Right hindlimb (tissue), 1 donor: ENCODE measurements at regions not wholly inside any gene's neighbourhood (a gene's known extent, or its start where the extent isn't known, plus 50 kb on each side); places are given as distances from the start of the nearest gene placed in this dataset.
"Not testable (repeated sequence)": the region's sequence is repeated elsewhere in the genome, so short reads cannot be mapped to it uniquely, and the experiment has no call there.

Experiments used
- DNase-seq: peaks from one replicate; pipeline ENCODE4 v3.0.0-alpha.2; 2018

DNA sequence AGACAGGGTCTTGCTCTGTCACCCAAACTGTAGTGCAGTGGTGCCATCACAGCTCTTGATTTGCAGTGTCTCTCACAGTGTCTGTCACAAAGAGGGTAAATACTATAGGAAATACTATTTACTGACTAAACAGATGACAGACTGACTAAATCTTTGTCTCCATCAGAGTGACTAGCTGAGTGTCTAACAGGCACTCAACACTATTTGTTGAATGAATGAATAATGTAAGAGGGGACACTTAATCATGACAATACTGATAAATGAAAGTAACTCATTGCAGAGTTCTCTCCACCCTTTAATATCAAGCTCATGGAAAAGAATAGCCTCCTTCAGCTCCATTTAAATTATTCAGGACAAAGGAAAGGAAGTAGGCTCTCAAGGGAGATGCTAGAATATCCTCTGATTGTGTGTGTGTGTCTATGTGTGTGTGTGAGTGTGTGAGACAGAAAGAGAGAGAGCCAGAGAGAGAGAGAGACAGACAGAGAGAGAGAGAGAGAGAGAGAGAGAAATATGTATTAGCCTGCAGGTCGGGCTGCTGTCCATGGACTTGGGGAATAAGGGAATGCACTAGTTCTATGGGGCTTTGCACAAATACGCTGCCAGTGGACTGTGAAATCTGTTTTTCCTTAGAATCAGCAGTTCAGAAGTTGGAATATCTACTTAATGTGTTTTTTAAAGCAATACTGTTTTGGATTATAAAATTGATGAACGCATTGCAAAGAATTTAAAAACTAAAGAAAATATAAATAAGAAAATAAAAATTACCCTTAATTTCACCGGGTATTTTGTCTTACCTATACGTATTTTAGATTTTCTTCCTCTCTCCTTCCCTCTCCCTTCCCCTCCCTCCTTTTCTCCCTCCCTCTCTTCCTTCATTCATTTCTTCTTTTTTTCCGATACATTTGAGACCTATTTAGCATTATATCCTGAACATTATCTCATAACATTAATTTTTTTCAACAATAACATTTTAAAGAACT, 132.9 kb upstream of the LRIG1 start:
- DNase-seq: no peak

DNA sequence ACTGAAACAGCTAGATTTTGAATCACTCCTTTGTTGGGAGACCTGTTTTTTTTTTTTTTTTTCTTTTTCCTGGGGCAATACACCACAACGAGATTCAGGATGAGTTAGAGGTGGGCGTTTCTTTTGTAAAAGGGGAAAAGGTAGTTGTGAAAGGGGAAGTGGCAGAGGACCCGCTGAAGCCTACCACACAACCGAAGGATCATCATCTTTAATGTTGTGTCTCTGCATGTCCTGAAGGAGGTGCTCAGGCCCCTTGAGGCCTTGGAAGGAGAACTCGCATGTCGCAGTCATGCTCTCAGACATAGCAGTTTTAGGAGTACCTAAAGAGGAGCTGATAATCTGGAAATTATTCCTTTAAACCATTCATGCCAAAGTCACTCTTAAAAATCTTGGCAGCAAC, 137.9 kb upstream of the LRIG1 start:
- DNase-seq: no peak

DNA sequence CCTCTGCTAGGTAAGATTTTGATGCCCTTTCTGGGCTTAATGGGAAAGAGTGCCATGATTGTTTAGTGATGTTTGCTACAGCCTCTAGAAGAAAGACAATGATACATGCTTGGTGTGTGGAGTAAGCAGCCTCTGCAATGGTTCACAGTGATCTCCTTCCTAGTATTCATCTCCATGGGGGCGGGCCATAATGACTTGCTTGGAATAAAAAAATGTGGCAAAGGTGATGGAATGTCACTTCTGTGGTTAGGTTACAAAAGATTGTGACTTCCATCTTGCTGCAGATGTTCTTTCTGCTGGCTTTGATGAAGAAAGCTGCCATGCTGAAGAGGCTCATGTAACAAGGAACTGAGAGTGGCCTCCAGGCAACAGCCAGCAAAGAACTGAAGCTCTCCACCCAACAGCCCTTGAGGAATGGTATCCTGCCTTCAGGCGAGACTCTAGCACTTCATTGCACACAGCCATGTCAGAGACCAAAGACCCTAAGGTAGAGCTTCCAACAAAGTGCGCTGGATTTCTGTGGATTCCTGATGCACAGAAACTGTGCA, 139.1 kb upstream of the LRIG1 start:
- DNase-seq: no peak

DNA sequence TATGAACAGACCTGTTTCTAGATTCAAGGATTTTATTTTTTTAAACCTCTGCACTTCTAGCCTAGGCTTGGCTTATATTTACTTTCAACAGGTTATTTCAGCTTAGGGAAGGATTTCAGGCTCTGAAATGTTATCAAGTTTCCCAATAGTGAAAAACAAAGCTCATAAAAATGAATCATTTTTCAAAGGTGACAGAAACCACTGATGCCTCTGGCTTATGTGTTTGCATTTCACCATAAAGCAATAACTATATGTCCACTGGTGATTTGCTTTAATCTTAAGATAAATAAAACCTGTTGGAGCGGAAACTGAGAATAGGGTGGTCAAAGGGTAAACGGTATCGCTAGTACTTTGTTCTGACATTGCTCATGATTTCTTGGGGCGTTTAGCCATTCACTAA, 141.2 kb upstream of the LRIG1 start:
- DNase-seq: no peak

DNA sequence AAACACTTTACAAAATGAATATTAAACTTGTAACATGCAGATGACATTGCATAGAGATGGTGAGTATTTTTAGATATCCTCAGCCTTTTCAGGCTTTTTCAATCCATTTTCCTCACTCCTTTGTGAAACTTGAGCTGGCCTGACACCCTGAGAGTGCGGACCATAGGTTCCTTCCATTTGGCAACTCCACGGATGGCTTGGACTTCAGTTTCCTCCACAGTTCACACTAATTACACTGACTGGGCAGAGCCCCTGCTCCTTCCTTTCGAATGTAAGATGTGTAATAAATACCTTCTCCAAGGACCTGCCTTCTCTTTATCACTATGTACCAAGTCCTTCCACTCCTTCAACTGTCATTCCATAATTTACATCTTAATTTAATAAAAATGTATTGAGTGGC, 141.7 kb upstream of the LRIG1 start:
- no peak for DNase-seq

DNA sequence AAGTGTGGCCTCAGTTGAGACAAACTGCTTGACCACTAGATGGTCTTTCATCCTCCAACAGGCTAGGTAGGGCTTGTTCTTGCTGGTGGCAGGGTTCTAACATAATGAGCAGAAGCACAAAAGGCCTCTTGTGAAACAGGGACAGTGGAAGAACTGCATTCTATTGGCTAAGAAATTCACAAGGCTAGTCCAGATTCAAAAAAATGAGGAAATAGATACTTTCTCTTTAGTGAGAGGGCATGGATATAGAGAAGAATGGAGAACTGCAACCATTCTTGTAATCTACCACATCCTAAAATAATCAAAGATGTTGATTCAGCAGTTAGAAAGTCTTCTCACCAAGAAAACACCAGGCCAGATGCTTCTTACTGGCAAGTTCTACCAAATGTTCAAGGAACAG, 143.7 kb upstream of the LRIG1 start:
- no peak for DNase-seq

DNA sequence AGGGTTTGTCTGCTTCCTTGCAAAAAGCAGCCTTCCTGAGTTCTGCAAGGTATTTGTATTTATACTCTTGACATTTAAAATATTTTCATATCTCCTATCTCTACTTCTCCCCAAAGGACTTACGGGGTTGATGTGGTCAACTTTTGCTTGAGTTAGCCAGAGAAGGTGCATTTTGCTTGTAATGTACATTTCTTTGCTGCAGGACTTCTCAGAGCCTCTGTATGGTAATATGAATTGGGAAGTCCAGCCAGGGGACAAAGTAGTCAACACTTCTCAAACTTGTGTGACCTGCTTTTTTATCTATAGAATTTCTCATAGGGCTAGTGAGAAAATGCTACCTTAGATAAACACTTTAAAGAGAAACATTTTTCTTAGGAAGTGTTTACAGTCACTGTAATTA, 148.2 kb upstream of the LRIG1 start:
- DNase-seq: no peak

DNA sequence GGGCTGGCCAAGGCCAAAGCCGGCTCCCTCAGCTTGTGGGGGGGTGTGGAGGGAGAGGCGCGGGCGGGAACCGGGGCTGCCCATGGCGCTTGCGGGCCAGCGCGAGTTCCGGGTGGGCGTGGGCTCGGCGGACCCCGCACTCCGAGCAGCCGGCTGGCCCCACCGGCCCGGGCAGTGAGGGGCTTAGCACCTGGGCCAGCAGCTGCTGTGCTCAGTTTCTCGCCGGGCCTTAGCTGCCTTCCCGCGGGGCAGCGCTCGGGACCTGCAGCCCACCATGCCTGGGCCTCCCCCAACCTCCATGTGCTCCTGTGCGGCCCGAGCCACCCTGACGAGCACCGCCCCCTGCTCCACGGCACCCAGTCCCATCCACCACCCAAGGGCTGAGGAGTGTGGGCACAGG, 150.7 kb upstream of the LRIG1 start:
- not testable (repeated sequence) for DNase-seq

DNA sequence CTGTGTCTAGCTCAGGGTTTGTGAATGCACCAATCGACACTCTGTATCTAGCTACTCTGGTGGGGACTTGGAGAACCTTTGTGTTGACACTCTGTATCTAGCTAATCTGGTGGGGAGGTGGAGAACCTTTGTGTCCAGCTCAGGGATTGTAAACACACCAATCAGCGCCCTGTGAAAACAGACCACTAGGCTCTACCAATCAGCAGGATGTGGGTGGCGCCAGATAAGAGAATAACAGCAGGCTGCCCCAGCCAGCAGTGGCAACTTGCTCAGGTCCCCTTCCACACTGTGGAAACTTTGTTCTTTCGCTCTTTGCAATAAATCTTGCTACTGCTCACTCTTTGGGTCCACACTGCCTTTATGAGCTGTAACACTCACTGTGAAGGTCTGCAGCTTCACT, 151.3 kb upstream of the LRIG1 start:
- DNase-seq: not testable (repeated sequence)

DNA sequence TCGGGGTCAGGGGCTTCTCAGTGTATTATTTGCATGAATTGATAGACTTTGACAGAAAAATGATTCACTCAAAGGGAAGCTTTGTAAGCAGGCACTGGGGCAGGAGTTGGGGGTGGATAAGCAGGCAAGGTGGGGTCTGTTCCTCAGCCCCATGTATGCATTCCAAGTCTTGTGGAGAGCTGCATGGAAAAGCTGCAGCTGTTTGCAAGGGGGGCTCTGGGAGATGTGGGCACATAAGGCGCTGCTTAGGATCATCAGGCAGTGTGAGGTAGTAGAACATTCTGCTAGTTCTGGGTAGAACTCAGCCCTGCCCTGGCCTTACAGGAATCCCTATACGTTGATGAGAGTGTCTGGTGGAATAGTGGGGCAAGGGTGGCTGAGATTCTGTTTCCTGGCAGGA, 154.2 kb upstream of the LRIG1 start:
- peak; percentile 32 for DNase-seq

DNA sequence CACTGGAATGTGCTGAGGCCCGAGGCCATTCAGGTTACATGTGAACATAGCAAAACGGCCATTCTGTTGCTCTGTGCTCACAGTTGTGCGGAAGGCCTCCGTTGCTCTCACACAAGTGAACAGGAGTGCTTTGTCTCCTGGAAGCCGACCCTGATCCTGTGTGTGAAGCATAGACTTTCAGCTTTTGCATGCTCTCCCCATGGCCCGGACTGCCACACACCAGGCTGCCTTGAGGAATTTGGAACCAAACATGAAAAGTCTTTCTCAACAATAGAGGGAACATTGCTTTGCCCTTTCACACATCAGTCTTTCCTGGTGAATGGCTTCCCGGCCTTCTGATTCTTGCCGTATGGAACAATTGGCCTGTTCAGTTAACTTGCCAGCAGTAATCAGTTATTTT, 154.8 kb upstream of the LRIG1 start:
- DNase-seq: no peak

DNA sequence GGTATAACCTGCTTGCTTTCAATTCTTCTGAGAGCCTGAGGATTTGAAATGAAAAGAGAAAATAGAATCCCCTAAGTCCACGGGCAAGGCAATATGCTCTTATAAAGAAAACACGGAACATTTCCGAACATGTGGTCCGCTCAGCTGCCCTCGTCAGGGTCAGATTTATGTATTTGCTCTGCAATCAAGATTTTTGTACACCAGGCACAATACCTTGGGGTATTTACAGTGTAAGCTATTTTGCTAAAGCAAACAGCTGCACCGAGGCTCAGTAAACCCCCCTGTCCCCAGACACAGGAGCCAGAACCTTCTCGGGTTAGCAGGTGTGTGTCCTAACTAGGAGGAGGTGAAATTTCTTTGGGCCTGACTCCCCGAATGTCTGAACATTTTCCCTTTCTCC, 155.8 kb upstream of the LRIG1 start:
- peak; percentile 40 for DNase-seq

DNA sequence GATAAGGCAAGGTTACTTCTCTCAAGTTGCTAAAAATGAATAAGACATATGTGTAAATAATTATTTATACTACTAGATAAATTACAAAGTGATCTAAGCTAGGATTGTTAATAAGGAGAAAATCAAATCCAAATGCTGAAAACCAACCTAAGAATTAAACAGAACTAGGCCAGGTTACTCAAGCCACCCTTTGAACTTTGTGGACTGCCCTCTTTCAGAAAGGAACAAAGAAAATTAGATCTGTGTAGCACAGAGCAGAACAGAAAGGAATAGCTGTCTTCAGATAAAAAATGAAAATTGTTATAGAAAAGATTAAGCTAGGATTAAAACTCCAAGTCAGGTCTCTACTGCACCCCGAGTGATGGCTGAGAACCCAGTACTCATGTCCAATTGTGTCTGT, 158.2 kb upstream of the LRIG1 start:
- no peak for DNase-seq

DNA sequence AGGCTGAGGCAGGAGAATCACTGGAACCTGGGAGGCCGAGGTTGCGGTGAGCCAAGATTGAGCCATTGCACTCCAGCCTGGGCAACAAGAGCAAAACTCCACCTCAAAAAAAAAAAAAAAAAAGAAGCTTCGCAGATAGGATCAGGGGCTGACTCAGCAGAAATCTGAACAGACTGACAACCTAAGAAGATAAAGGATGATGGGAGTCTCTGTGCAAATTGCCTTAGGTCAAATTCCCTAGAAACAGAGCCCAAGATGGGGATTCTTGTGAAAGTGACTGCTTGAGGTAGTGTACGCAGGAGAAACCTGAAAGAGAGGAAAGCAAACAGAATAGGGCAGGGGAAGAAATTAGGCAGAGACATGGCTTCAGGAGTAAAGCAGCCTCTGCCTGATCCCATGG, 160.8 kb upstream of the LRIG1 start:
- no peak for DNase-seq

DNA sequence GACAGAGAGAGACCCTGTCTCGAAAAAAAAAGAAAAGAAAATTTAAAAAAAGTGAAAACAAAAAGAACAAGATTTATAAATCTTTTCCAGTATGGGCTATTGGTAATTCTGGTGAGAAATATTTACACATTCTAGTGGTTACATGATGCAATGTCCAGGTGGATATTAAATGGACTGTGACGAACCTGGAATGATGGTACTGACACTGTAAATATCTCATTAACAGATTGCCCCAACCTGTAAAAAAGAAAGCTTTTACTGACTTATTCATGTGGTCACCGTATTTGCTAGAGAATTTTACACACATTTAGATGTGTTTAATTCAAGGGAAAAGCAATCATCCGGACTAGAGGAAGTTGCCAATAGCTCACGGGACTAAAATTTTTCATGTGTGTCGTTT, 162.1 kb upstream of the LRIG1 start:
- no peak for DNase-seq

DNA sequence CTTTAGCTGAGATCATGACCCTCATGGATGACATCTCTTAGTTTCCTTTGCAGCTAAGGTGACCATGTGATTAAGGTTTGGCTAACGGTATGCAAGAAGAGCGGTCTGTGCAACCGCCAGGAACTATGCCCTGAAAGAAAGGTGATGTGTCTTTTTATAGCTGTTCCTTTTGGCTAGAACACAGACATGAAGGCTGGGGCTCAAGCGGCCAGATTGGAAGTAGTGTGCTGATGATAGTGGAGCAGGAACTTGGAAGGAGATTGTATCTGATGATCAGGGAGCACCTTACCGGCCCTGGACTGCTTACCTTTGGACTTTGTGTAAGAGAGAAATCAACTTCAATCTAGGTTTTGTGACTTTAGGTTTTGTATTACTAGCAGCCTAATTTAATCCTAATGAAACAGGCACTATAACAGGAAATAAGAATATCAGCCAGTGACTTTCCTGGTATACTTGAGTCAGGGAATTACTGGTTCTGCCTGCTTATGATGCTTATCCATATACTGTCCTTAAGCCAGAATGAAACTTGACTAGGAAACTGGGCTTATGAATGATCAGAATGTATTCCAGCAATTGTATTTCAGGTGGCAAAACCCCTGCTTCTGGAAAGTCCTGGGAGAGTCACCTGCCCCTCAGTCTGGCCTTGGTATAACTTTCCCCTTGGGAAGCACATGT, 164.3 kb upstream of the LRIG1 start:
- DNase-seq: no peak

DNA sequence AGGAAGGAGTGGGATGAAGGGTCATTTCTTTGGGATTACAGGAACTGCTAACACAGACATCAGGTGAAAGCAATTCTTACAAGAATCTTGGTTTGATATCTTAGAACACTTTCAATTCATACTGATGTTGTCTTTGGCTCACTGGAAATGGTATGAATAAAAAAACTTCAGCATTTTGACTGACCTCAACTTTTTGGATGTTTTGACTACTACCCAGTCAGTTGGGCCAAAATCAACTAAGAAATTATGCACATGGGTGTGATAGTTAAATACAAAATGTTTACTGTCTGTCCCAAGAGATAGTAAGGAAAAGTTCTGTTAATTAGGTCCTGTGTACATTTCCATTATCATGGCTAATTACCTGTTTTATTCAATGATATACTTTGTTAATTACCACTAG, 165.5 kb upstream of the LRIG1 start:
- no peak for DNase-seq

DNA sequence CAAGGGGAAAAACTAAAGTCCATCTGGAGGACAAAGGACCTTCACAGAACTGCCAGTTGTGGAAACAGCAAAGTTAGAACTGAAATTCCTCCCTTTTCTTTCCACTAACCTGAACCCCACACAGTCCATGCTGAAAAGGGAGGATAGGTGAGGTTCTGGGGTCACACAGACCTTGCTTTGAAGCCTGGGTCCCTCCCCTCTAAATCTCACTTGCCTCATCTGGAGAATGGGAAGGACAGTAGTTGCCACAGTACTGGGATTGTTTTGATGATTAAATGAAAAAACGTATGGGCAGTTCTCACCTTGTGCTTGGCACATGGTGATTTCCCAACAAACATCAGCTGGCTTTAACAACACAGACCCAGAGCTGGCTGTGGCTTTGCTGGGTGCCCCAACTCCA, 166.4 kb upstream of the LRIG1 start:
- no peak for DNase-seq

DNA sequence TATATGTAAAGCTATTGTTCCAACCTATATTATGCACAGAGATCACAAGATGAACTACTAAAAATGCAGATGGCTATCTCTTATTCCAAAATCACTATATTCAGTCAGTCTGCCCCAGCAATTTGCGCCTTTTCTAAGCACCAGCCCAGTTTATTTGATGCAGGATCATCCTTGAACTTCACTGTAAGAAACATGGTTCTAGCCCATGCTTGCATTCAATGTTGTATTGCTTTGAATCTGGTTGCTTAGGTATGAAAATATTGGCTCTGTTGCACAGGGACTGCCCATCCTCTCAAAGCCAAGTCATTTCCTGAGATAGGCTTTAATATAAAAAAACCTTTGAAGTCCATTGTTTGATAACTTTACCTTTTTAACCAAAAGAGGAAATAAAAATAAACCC, 170.5 kb upstream of the LRIG1 start:
- no peak for DNase-seq

DNA sequence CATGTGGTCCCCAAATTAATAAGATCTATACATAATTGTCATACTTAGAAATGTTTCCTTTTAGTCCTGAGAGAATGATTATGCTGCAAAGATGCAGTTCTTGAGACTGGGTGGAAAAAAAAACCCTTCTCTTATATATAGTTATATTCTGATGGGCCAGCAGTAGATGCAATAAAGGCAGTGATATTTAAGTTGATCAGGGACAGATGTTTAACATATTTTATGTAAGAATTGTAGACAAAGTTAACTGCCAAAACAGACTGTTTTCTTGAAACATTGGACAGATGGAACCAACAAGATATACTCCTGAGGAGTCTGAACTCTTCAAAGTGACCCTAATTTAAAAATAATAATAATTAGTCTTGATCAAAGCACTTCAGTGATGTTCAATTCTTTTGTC, 172.0 kb upstream of the LRIG1 start:
- DNase-seq: no peak

DNA sequence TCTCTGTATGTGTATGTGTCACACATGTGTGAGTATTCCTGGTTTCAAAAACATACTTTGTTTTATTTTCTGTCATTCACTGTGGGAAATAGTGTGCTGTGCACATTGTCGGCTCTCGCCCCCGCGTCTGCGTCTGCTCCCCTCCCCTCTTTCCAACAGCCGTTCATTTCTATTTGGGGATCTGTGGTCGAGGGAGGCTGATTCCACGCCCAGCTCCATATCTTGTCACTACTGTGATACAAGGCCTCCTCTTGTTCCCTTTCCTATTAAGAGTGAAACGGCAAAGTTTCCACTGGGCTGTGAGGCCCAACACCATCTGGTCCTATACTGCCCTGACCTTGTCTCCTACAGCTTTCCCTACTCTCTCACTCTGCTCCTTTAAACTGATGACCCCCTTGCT, 172.5 kb upstream of the LRIG1 start:
- peak; percentile 44 for DNase-seq

DNA sequence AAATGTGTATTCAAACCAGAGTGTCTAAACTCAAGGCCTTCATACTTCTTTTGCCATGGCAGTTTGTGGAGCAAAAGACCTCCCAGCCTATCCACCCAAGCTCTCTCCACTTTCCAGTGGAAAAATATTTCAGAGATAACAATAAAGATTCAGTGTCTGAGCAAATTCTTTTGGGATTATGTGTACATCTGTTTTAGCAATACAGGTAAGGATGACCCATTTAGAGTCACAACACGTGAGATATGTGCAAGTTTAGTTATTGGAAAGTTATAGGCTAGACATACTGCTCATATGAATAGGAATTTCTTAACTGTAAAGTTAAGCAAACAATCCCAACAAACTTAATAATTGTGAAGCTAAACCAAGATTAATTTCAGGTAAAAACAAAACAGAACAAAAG, 174.5 kb upstream of the LRIG1 start:
- no peak for DNase-seq

DNA sequence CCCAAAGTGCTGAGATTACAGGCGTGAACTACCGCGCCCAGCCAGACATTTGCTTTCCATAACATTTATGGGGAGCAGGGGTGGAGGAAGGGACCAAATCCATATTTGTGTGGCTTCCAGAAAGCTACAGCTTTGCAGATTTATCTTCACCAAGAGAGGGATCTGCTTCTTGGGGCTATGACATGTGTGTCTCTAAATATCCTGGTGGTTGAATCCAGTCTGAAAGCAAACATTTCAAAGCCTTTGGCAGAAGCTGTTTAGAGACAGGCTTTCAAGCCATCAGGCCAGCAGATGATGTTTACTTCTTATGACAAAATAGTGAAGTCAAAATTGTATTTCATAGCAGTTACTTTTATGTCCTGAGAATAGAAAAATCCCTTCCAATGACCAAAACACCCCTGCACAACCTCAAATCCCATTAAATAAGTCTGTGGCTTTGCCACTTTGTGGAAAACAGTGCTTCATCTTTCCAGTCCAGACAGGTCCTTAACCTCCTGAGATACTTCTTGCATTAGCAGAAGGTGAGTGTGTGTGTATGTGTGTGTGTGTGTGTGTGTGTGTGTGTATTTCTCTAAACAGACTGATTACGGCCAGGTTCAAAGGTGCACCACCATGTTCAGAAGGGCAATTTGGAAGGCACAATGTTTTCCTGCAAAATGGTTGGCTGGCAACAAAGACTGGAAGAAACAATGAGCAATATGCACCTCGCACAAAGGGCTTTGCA, 191.4 kb upstream of the LRIG1 start:
- DNase-seq: peak; percentile 20

DNA sequence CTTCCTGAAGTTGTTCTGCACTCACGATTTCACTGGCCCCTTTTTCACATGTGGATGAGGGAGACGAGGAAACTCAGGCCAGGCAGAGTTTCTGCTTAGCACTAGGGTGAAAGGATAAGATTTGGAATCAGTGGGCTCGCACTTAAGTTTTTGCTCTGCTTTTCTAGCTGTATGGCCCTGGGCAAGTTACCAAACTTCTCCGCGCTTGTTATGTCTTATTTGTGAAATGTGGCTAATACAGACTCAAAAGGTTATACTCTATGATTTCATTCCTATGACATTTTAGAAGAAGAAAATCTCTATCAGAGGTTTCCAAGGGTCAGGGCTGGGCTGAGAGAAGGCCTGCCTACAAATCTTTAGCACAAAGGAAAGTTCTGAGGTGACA, 191.9 kb upstream of the LRIG1 start:
- peak; percentile 35 for DNase-seq
